Keratinocyte (primary cell): ENCODE measurements at regions not wholly inside any gene's neighbourhood (a gene's known extent, or its start where the extent isn't known, plus 50 kb on each side); places are given as distances from the start of the nearest gene placed in this dataset.

Experiments used
- EZH2 ChIP-seq: IDR thresholded peaks from one replicate; pipeline ENCODE4 v1.6.1; 2012; ENCODE audit warnings: inconsistent platforms, mild to moderate bottlenecking, low read length, moderate library complexity
- TF ChIP-seq, protein P1 (sequence below), 3 experiments: IDR thresholded peaks in 1 of 3; conservative IDR thresholded peaks in 1 of 3; optimal IDR thresholded peaks in 1 of 3; 2 replicates in 2 of 3; 3 replicates in 1 of 3; pipeline versions ENCODE3 to v1.5.1; 2011; ENCODE audit warnings: low read length in 3 of 3, mild to moderate bottlenecking in 3 of 3, moderate library complexity in 2 of 3, control low read depth in 1 of 3, inconsistent platforms in 1 of 3; ENCODE audit not compliant: insufficient read depth in 2 of 3; ENCODE audit errors: extremely low read depth in 1 of 3

- no peak for TF ChIP-seq EZH2
- TF ChIP-seq, protein P1, sequence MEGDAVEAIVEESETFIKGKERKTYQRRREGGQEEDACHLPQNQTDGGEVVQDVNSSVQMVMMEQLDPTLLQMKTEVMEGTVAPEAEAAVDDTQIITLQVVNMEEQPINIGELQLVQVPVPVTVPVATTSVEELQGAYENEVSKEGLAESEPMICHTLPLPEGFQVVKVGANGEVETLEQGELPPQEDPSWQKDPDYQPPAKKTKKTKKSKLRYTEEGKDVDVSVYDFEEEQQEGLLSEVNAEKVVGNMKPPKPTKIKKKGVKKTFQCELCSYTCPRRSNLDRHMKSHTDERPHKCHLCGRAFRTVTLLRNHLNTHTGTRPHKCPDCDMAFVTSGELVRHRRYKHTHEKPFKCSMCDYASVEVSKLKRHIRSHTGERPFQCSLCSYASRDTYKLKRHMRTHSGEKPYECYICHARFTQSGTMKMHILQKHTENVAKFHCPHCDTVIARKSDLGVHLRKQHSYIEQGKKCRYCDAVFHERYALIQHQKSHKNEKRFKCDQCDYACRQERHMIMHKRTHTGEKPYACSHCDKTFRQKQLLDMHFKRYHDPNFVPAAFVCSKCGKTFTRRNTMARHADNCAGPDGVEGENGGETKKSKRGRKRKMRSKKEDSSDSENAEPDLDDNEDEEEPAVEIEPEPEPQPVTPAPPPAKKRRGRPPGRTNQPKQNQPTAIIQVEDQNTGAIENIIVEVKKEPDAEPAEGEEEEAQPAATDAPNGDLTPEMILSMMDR (optimal IDR thresholded peaks at IDR 0.05 in 1 of 3, IDR thresholded peaks at IDR 0.05 in 1 of 3, conservative IDR thresholded peaks at IDR 0.05 in 1 of 3; ENCODE audit: extremely low read depth in 1 of 3, insufficient read depth in 2 of 3, low read length in 3 of 3) = no peak
Measured at GRCh38 chr11:21769188-21769587, 423.7 kb upstream of the ANO5 start.
